Tibial nerve (tissue), 4 donors: ENCODE measurements at regions not wholly inside any gene's neighbourhood (a gene's known extent, or its start where the extent isn't known, plus 50 kb on each side); places are given as distances from the start of the nearest gene placed in this dataset.

Source experiments
- EP300 ChIP-seq, 2 donors: sonication (generic); formaldehyde crosslinking; IDR thresholded peaks; one replicate each; pipeline ENCODE4 v1.6.1; 2017; ENCODE audit warnings: antibody characterized with exemption in 2 of 2, mild to moderate bottlenecking in 1 of 2
- TF ChIP-seq, protein P1 (sequence below), 5 experiments: fragments of 200-600 bp in 3 of 5; fragments of 450-650 bp in 2 of 5; sonication (generic) in 3 of 5; IDR thresholded peaks; one replicate each; pipeline ENCODE4 v1.5.1; 2016 to 2019; ENCODE audit warnings: antibody characterized with exemption in 5 of 5, mild to moderate bottlenecking in 3 of 5, moderate library complexity in 2 of 5

DNA sequence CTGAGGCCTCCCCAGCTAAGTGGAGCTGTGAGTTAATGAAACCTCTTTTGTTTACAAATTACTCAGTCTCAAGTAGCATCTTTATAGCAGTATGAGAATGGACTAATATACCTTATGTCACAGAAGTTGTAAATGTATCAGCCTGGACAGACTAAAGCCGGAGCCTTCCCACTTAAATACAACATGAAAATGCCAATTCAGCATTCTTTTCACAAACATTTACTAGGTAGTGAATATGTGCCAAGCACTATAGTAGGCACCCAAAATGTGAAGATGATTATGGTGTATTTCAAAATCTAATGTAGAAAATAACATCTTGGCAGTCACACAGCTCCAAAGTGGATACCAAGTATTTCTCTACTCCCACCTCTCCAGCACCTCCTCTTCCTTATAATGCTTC, 693.0 kb downstream of the KCNJ2 start:
- TF ChIP-seq, protein P1, sequence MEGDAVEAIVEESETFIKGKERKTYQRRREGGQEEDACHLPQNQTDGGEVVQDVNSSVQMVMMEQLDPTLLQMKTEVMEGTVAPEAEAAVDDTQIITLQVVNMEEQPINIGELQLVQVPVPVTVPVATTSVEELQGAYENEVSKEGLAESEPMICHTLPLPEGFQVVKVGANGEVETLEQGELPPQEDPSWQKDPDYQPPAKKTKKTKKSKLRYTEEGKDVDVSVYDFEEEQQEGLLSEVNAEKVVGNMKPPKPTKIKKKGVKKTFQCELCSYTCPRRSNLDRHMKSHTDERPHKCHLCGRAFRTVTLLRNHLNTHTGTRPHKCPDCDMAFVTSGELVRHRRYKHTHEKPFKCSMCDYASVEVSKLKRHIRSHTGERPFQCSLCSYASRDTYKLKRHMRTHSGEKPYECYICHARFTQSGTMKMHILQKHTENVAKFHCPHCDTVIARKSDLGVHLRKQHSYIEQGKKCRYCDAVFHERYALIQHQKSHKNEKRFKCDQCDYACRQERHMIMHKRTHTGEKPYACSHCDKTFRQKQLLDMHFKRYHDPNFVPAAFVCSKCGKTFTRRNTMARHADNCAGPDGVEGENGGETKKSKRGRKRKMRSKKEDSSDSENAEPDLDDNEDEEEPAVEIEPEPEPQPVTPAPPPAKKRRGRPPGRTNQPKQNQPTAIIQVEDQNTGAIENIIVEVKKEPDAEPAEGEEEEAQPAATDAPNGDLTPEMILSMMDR (IDR thresholded peaks at IDR 0.05), result no peak
- no peak for TF ChIP-seq EP300 (IDR thresholded peaks at IDR 0.05)
